Activated CD8-positive, alpha-beta memory T cell treated with anti-CD3 and anti-CD28 coated beads, Interleukin-2, amount 50 U/mL, for 24 hours (primary cell): ENCODE measurements at regions not wholly inside any gene's neighbourhood (a gene's known extent, or its start where the extent isn't known, plus 50 kb on each side); places are given as distances from the start of the nearest gene placed in this dataset.

ENCODE experiments used
- DNase-seq: peaks from one replicate; pipeline ENCODE4 v3.0.0-alpha.2; 2020; ENCODE audit errors: extremely low read depth

DNA sequence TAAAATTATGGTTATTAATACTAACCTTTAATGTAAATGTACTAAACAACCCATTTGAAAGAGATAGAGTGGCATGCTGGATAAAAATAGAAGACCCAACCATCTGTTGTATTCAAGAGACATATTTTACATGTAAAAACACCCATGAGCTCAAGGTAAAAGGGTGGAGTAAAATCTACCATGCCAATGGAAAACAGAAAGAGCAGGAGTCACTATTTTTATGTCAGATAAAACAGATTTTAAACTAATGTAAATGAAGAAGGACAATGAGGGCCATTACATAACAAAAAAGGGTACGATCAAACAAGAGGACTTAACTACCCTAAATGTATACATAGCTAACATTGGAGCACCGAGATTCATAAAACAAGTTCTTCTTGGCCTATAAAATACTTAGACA is 66.3 kb downstream of the ITM2A start:
- DNase-seq, result no peak

DNA sequence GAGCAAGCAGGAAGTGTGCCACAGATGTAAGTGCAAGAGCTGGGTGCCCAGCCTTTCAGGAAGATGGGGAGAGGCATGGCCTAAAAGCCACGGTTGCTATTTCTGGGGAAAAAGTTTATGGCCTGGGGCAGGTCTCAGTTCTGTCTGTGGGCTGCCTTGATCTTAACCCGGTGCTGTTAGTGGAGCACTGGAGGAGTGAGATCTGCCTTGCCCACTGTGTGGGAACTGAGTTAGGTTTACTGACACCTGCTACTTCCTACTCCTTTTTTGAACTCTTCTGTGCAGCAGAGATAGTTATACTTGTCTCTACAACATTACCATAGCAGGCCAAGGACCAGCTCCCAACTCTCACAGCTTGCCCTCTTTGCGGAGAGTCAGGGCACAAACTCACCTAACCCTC is 76.5 kb downstream of the ITM2A start:
- no peak for DNase-seq

DNA sequence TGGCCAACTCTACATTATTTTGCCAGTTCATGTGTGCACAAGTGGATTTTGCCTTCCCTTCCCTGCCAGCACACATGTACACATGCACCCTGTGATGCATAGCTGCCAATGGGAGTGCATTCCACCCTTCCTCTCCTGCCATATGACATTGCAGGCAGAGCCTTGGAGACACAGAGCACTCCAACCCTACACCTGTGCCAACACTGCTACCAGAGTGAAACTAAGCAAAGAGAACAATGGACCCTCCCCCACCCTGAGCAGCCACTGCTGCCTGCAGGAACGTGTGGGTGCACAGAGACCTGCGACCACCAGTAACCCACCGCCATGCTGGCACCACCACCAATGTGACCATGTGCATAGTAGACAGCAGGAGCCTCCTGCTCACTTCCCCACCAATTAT is 78.4 kb downstream of the ITM2A start:
- no peak for DNase-seq

DNA sequence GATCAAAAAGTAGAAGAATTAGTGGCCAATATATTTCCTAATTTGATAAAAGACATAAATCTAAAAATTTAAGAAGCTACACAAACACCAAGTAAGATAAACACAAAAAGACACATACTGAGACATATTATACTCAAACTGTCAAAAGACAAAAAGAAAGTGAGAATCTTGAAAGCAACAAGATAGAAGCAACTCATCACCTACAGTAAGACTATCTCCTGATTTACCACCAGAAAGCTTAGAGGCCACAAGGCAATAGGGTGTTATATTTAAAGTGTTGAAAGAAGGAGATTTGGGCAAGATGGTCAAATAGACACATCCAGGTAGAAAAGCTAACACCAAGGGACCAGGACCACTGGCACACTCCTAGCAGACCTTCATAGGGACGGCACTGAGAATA is 79.4 kb downstream of the ITM2A start:
- no peak for DNase-seq

DNA sequence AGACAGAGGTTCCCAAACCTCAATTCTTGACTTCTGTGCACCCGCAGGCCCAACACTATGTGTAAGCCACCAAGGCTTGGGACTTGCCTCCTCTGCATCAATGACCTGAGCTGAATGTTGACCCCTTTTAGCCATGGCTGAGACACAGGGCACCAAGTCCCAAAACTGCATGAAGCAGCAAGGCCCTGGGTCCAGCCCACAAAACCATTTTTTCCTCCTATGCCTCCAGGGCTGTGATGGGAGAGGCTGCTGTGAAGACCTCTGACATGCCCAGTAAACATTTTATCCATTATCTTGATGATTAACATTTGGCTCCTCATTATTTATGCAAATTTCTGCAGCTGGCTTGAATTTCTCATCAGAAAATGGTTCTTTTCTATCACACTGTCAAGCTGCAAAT is 85.4 kb downstream of the ITM2A start:
- DNase-seq, result no peak

DNA sequence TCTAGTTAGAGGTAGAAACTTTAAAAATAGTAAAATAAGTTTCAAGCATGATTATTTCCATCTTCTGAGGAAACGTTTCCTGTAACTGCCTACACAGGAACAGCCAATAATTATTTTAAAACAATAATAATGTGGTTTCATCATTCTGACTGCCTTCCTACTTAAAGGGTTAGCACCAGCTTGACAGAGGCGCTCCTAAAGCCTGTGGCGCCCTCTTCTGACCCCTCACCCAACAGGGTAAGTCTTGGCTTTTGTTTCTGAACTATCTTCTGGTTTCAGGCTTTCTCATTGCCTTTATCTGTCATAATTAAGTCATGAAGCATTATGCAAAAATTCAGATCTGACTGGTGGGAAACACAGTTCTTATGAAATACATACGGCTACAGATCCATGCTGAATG is 96.7 kb downstream of the ITM2A start:
- peak; percentile 42 for DNase-seq

DNA sequence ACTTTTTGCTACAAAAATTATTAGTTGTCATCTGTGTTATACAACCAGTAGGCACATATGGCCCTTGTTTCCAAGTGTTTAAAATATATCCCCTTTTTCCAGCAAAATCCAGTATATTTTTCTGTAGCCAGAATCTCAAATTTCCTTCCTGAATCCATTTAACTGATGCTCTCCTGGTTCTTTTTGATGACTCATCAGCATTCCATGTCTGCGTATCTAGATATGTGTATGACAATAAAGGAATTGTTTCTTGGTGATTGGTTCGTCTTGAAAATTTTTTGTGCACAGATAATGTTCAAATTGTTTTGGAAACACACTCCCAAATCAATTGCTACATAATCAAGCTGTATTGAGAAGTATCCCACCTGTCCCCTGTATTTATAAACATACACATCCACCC is 98.3 kb downstream of the ITM2A start:
- DNase-seq, result no peak

DNA sequence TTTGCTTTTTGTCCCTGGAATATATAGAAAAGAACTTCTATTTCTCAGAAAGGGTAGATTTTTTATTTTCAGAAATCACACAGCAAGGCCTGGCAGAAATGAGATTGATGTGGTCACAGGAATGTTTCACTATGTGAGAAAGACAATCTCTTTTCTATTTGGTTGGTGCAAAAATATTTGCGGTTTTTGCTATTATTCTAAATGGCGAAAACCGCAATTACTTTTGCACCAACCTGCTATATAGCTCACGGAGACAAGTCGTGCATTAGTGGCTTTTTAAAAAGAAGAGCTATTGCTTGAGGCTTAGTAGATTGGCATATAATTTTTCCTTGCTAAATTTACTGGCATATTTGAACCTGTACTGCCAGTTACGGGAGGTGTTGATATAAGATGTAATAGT is 100.4 kb downstream of the ITM2A start:
- no peak for DNase-seq

DNA sequence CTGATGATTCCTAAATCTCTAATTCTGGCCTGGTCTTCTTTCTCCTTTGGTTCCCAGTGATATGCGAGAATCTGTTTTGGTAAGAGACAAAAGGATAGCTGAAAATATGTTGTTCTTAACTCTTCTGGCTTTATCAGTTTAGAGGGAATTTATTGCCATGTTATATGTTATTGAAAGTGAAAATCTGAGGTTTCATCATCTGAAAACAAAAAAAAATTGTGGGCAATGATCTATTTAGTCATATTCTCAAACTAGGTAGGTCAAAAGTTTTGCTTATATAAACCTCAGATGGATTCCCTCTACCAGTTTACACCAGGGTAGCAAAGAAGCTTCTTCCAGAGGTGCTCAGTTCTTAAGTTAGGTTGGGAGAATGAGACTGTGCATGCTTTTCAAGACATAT is 103.6 kb downstream of the ITM2A start:
- DNase-seq, result no peak

DNA sequence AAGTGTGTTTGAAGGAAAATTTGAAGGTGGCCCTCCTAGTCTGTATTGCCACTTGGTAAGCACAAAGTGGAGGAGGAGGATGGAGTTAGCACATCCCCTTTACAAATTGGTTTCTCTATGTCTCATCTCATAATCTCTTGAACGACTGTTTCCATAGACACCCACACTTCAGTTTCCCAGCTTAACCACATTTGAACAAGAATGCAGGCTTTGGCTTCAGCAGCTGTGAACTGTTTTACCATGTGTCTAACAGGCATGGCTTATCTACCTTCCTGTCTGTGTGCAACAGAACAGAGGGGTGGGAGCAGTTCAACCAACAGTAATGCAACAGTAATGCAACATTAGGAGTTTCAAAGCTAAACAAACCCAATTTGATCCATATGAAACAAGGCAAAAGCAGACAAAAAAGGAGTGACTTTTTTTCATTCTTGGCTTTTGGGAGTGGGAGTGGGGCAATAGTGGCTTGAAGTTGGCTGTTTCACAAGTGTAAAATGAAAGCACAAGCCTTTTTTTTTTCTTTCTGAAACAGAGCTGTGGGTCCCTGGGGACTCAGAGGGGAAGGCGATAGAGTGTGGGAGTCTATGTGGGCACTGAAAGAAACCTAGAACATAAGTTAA is 108.0 kb downstream of the ITM2A start:
- peak; percentile 12 for DNase-seq

DNA sequence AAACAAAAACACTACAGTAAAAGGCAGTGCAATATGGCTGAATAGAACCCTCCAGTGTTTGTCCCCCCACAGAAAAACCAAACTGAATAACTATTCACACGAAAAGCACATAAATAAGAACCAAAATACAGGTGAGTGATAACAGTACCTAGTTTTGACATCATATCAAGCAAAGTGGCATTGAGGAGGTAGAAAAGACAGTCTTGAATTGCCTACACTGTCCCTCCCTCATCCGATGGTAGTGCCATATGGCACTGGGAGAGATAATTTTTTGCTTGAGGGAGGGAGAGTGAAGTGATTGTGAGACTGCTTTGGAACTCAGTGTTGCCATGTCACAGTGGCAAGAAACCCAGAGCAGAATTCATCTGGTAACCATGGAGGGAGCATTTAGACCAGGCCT is 99.2 kb downstream of the GPR174 start:
- DNase-seq, result no peak

DNA sequence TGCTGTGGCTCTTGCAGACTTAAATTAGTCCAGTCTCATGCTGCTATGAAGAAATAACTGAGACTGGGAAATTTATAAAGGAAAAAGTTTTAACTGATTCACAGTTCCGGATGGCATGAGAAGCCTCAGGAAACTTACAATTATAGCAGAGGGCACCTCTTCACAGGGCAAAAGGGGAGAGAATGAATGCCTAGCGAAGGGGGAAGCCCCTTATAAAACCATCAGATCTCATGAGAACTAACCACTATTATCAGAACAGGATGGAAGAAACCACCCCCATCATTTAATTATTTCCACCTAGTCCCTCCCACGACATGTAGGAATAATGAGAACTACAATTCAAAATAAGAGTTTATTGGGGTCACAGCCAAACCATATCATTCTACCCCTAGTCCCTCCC is 91.4 kb downstream of the GPR174 start:
- no peak for DNase-seq

DNA sequence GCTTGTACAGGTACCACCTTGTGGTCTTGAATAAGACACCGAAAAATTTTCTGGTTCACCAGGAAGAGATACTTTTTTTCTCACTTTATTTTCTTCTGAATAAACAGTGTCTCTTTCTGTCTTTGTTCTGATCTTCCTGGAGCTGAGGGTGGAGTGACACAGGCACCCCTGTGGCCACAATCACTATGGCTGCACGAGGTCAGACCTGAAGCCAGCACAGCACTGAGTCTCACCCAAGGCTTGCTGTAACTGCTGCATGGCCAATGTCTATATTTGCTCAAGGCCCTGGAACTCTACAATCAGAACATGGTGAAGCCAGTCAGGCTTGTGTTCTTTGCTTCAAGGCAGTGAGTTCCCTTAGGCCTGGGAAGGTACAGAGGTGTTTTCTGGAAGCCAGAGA is 87.2 kb downstream of the GPR174 start:
- DNase-seq, result no peak
